ENCODE measurements at regions not wholly inside any gene's neighbourhood (a gene's known extent, or its start where the extent isn't known, plus 50 kb on each side); places are given as distances from the start of the nearest gene placed in this dataset.
A peak's percentile ranks its signal among the peaks of the same experiment; 100 is the strongest.

GRCh38 chr5:103849934-103850333 lies 287.3 kb upstream of the NUDT12 start:
- DNase-seq = no peak

- DNase-seq = no peak
Measured at GRCh38 chr5:103847060-103847459, 284.5 kb upstream of the NUDT12 start.

- no peak for DNase-seq
Measured at GRCh38 chr5:103842936-103843335, 280.3 kb upstream of the NUDT12 start.

GRCh38 chr5:103840600-103840999 lies 278.0 kb upstream of the NUDT12 start:
- no peak for DNase-seq

GRCh38 chr5:103834216-103834615 lies 271.6 kb upstream of the NUDT12 start:
- DNase-seq = no peak

GRCh38 chr5:103829585-103829984 lies 267.0 kb upstream of the NUDT12 start:
- DNase-seq = no peak

- DNase-seq = no peak
Measured at GRCh38 chr5:103827976-103828375, 265.4 kb upstream of the NUDT12 start.

GRCh38 chr5:103821361-103821760 lies 258.8 kb upstream of the NUDT12 start:
- DNase-seq = no peak

- peak; percentile 10 to 79 for DNase-seq
Measured at GRCh38 chr5:103808464-103809106, 246.0 kb upstream of the NUDT12 start.

GRCh38 chr5:103804711-103805110 lies 242.1 kb upstream of the NUDT12 start:
- DNase-seq = no peak

- no peak for DNase-seq
Measured at GRCh38 chr5:103801681-103802080, 239.1 kb upstream of the NUDT12 start.

GRCh38 chr5:103800741-103801495 lies 238.3 kb upstream of the NUDT12 start:
- DNase-seq = no peak

GRCh38 chr5:103793595-103794182 lies 231.1 kb upstream of the NUDT12 start:
- DNase-seq = no peak

GRCh38 chr5:103785569-103785968 lies 223.0 kb upstream of the NUDT12 start:
- DNase-seq = no peak

GRCh38 chr5:103783669-103784068 lies 221.1 kb upstream of the NUDT12 start:
- no peak for DNase-seq

- DNase-seq = no peak
Measured at GRCh38 chr5:103780794-103781193, 218.2 kb upstream of the NUDT12 start.

- DNase-seq = no peak
Measured at GRCh38 chr5:103774721-103775120, 212.1 kb upstream of the NUDT12 start.

- no peak for DNase-seq
Measured at GRCh38 chr5:103772248-103772647, 209.7 kb upstream of the NUDT12 start.

GRCh38 chr5:103764403-103764802 lies 201.8 kb upstream of the NUDT12 start:
- DNase-seq = no peak

- no peak for DNase-seq
Measured at GRCh38 chr5:103758996-103759395, 196.4 kb upstream of the NUDT12 start.

GRCh38 chr5:103755974-103756373 lies 193.4 kb upstream of the NUDT12 start:
- DNase-seq = no peak

GRCh38 chr5:103745353-103746065 lies 182.9 kb upstream of the NUDT12 start:
- DNase-seq = no peak

GRCh38 chr5:103744159-103744558 lies 181.6 kb upstream of the NUDT12 start:
- no peak for DNase-seq

GRCh38 chr5:103743421-103743820 lies 180.8 kb upstream of the NUDT12 start:
- no peak for DNase-seq

Data from hippocampal formation (tissue), 2 donors.